Mucosa of stomach (tissue), 1 donor: ENCODE measurements at regions not wholly inside any gene's neighbourhood (a gene's known extent, or its start where the extent isn't known, plus 50 kb on each side); places are given as distances from the start of the nearest gene placed in this dataset.

Experiments
- H3K27me3 ChIP-seq: one replicate; pipeline ENCODE4 v1.7.0; 2013; ENCODE audit warnings: mild to moderate bottlenecking, low read length; ENCODE audit not compliant: control insufficient read depth, insufficient read depth
- H3K36me3 ChIP-seq: one replicate; pipeline ENCODE4 v1.7.0; 2013; ENCODE audit warnings: low read length; ENCODE audit not compliant: control insufficient read depth, insufficient read depth
- H3K4me1 ChIP-seq: one replicate; pipeline ENCODE4 v1.7.0; 2013; ENCODE audit warnings: mild to moderate bottlenecking, low read length; ENCODE audit not compliant: control insufficient read depth, insufficient read depth
- H3K4me3 ChIP-seq: one replicate; pipeline ENCODE4 v1.7.0; 2013; ENCODE audit warnings: low read length
- H3K9ac ChIP-seq: one replicate; pipeline ENCODE4 v1.7.0; 2013; ENCODE audit warnings: mild to moderate bottlenecking, low read length, moderate library complexity
- H3K9me3 ChIP-seq: one replicate; pipeline ENCODE4 v1.7.0; 2013; ENCODE audit warnings: mild to moderate bottlenecking, low read length, moderate library complexity; ENCODE audit not compliant: control insufficient read depth
- donor health status: Pancreatic carcinoma.

- no peak overlapping the region for H3K9ac ChIP-seq
- H3K4me1 ChIP-seq: no peaks in the 10 kb centered on the region
- H3K36me3 ChIP-seq: no peaks in the 10 kb centered on the region
- no peak overlapping the region for H3K4me3 ChIP-seq
- H3K9me3 ChIP-seq: no peaks in the 10 kb centered on the region
- H3K27me3 ChIP-seq: no peaks in the 10 kb centered on the region
Observed at GRCh38 chr11:119936426-119936825, 201.5 kb downstream of the TRIM29 start.

- Histone ChIP-seq H3K27me3 (no peaks in the 10 kb centered on the region), H3K4me1 (no peaks in the 10 kb centered on the region), H3K9me3 (no peaks in the 10 kb centered on the region), H3K9ac (no peak overlapping the region), H3K4me3 (no peak overlapping the region), H3K36me3 (no peaks in the 10 kb centered on the region)
Observed at GRCh38 chr11:119935349-119935925, 202.5 kb downstream of the TRIM29 start.

- Histone ChIP-seq H3K27me3 (no peaks in the 10 kb centered on the region), H3K4me3 (no peak overlapping the region), H3K4me1 (no peaks in the 10 kb centered on the region), H3K9ac (no peak overlapping the region), H3K9me3 (no peaks in the 10 kb centered on the region), H3K36me3 (peaks cover under 1% of the 10 kb centered on the region)
Observed at GRCh38 chr11:119934866-119935265, 203.0 kb downstream of the TRIM29 start.

GRCh38 chr11:119934267-119934666 lies 203.6 kb downstream of the TRIM29 start:
- Histone ChIP-seq H3K4me1 (no peaks in the 10 kb centered on the region), H3K27me3 (no peaks in the 10 kb centered on the region), H3K9me3 (no peaks in the 10 kb centered on the region), H3K9ac (no peak overlapping the region), H3K4me3 (no peak overlapping the region), H3K36me3 (peaks cover 3% of the 10 kb centered on the region)

- Histone ChIP-seq H3K9me3 (no peaks in the 10 kb centered on the region), H3K27me3 (no peaks in the 10 kb centered on the region), H3K4me1 (no peaks in the 10 kb centered on the region), H3K4me3 (no peak overlapping the region), H3K36me3 (peaks cover 3% of the 10 kb centered on the region), H3K9ac (no peak overlapping the region)
Observed at GRCh38 chr11:119933584-119933983, 204.3 kb downstream of the TRIM29 start.

- Histone ChIP-seq H3K9ac (no peak overlapping the region), H3K36me3 (peaks cover 3% of the 10 kb centered on the region), H3K9me3 (no peaks in the 10 kb centered on the region), H3K27me3 (no peaks in the 10 kb centered on the region), H3K4me1 (no peaks in the 10 kb centered on the region), H3K4me3 (no peak overlapping the region)
Observed at GRCh38 chr11:119932828-119933562, 204.0 kb upstream of the NECTIN1 start.

GRCh38 chr11:119928047-119928446 lies 199.0 kb upstream of the NECTIN1 start:
- Histone ChIP-seq H3K27me3 (no peaks in the 10 kb centered on the region), H3K36me3 (peaks cover 3% of the 10 kb centered on the region), H3K9me3 (no peaks in the 10 kb centered on the region), H3K4me3 (no peak overlapping the region), H3K4me1 (no peaks in the 10 kb centered on the region), H3K9ac (no peak overlapping the region)

GRCh38 chr11:119924017-119924416 lies 195.0 kb upstream of the NECTIN1 start:
- Histone ChIP-seq H3K4me1 (no peaks in the 10 kb centered on the region), H3K9ac (no peak overlapping the region), H3K27me3 (no peaks in the 10 kb centered on the region), H3K9me3 (no peaks in the 10 kb centered on the region), H3K36me3 (no peaks in the 10 kb centered on the region), H3K4me3 (no peak overlapping the region)

GRCh38 chr11:119921571-119921970 lies 192.6 kb upstream of the NECTIN1 start:
- Histone ChIP-seq H3K4me3 (no peak overlapping the region), H3K36me3 (no peaks in the 10 kb centered on the region), H3K9ac (no peak overlapping the region), H3K4me1 (no peaks in the 10 kb centered on the region), H3K27me3 (no peaks in the 10 kb centered on the region), H3K9me3 (no peaks in the 10 kb centered on the region)

- H3K9ac ChIP-seq: no peak overlapping the region
- H3K4me1 ChIP-seq: no peaks in the 10 kb centered on the region
- no peak overlapping the region for H3K4me3 ChIP-seq
- no peaks in the 10 kb centered on the region for H3K9me3 ChIP-seq
- no peaks in the 10 kb centered on the region for H3K36me3 ChIP-seq
- no peaks in the 10 kb centered on the region for H3K27me3 ChIP-seq
Observed at GRCh38 chr11:119920666-119921387, 191.8 kb upstream of the NECTIN1 start.

GRCh38 chr11:119919656-119920055 lies 190.7 kb upstream of the NECTIN1 start:
- Histone ChIP-seq H3K4me1 (no peaks in the 10 kb centered on the region), H3K9me3 (no peaks in the 10 kb centered on the region), H3K9ac (no peak overlapping the region), H3K36me3 (no peaks in the 10 kb centered on the region), H3K27me3 (no peaks in the 10 kb centered on the region), H3K4me3 (no peak overlapping the region)

- Histone ChIP-seq H3K9ac (no peak overlapping the region), H3K4me1 (no peaks in the 10 kb centered on the region), H3K9me3 (no peaks in the 10 kb centered on the region), H3K27me3 (no peaks in the 10 kb centered on the region), H3K4me3 (no peak overlapping the region), H3K36me3 (no peaks in the 10 kb centered on the region)
Observed at GRCh38 chr11:119918347-119918746, 189.3 kb upstream of the NECTIN1 start.
